Uterus (tissue), 2 donors: ENCODE measurements at regions not wholly inside any gene's neighbourhood (a gene's known extent, or its start where the extent isn't known, plus 50 kb on each side); places are given as distances from the start of the nearest gene placed in this dataset.

Experiments
- CTCF ChIP-seq, 4 experiments: fragments of 200-600 bp in 2 of 4; fragments of 450-650 bp in 2 of 4; sonication (generic) in 2 of 4; IDR thresholded peaks; one replicate each; pipeline ENCODE4 v1.5.1; 2016 to 2019; ENCODE audit warnings: antibody characterized with exemption in 4 of 4, mild to moderate bottlenecking in 2 of 4, moderate library complexity in 1 of 4
- POLR2A ChIP-seq, 2 donors: fragments of 450-650 bp; IDR thresholded peaks; one replicate each; pipeline ENCODE4 v1.6.1; 2016; ENCODE audit warnings: antibody characterized with exemption in 2 of 2, mild to moderate bottlenecking in 1 of 2, moderate library complexity in 1 of 2

- TF ChIP-seq POLR2A (IDR thresholded peaks at IDR 0.05) (no peak), CTCF (IDR thresholded peaks at IDR 0.05) (no peak)
These were observed 1106.4 kb upstream of the INTU start for GRCh38 chr4:126526335-126526734.
